NCI-H146 treated with DMSO at 0.1 percent for 48 hours (cell line): ENCODE measurements at regions not wholly inside any gene's neighbourhood (a gene's known extent, or its start where the extent isn't known, plus 50 kb on each side); places are given as distances from the start of the nearest gene placed in this dataset.
"Not testable (repeated sequence)": the region's sequence is repeated elsewhere in the genome, so short reads cannot be mapped to it uniquely, and the experiment has no call there.

Experiments
- DNase-seq: peaks from one replicate; lab custom pipeline; 2025; ENCODE audit not compliant: unreplicated experiment; lab: John Stamatoyannopoulos, UW

- no peak for DNase-seq
These were observed 148.5 kb downstream of the TXNL1 start for GRCh38 chr18:56489893-56490292.

GRCh38 chr18:56488739-56489138 is 149.7 kb downstream of the TXNL1 start:
- no peak for DNase-seq

GRCh38 chr18:56487801-56488200 is 150.6 kb downstream of the TXNL1 start:
- no peak for DNase-seq

GRCh38 chr18:56483386-56483785 is 155.0 kb downstream of the TXNL1 start:
- no peak for DNase-seq

GRCh38 chr18:56482813-56483212 is 155.6 kb downstream of the TXNL1 start:
- not testable (repeated sequence) for DNase-seq

DNA sequence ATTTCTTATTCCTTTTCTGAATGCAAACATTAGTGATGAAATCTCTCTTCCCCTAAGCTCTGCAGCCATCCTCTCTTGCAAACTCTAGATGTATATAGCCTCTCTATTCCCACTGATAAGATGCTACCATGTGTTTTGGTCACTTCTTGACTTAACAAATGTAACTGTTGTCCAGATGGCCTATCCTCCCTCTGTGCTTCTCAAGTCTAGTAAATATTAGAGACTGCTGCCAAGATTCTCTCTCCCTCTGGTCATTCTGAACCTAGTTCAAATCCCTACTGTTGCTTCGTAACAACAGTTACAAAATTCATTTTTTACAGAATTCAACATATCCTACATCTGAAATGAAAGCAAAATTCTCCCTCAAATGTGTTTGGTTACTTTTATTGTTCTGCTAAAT is 156.6 kb downstream of the TXNL1 start:
- no peak for DNase-seq

- DNase-seq: no peak
These were observed 158.6 kb downstream of the TXNL1 start for GRCh38 chr18:56479841-56480240.

DNA sequence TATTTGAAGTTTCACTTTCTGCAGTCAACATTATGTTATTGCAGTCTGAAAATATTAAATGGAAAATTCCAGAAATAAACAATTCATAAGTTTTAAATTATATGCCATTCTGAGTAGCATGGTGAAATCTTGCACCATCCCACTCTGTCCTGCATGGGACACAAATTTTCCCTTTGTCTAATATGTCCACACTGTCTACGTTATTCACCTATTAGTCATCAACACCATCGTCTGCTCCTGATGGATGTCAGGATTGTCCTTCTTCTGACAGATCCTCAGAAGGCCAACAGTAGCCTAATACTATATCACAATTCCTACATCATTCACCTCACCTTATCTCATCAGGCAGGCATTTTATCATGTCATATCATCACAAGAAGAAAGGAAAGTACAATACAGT is 163.1 kb downstream of the TXNL1 start:
- no peak for DNase-seq

DNA sequence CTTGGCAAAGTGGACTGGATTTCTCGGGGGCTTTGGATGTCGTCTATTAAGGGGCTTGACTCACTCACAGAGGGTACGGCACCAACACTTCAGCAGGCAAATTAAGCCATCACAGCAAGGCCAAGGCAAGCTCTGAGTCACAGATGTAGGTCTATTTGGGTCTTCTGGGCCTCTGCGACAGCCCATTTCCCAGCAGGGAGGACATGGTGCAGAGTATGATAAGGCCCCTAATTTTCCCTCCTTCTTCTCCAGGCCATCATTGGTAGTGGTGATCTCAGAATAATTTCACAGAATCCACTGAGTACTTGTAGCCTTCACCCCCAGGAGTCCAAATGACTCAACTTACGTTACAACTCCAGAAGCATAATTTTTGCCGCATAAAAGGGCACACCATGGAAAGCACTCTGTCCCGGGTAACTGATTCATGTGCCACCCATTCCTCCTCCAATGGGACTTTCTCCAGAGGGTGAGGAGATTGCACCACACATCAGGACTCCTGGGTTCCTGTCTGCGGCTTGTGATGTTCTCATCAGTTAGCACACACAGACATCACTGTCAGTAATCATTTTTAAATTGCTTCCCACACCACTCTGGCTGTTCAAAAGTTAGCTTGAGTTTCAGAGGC is 164.9 kb downstream of the TXNL1 start:
- no peak for DNase-seq

- DNase-seq: no peak
These were observed 167.7 kb downstream of the TXNL1 start for GRCh38 chr18:56470406-56471351.

DNA sequence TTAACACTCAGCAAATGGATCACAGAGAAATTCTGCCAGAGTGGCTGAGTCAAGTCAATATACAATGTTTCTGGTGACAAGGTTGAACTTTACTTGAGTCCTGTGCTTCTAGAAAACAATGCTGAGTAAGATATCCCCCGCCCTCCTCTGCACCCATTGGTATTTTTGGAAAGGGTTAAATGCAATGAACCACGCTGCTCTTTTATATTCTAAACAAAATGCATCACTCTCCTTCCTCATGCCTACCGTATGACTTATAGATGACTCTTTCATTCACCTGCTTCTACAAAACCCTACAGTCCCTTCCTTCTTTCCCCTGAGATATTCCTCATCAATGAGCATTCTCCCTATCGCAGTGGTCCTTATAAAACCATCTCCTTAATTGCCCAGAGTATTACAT is 168.8 kb downstream of the TXNL1 start:
- DNase-seq: no peak

- no peak for DNase-seq
These were observed 170.0 kb downstream of the TXNL1 start for GRCh38 chr18:56468396-56468795.

DNA sequence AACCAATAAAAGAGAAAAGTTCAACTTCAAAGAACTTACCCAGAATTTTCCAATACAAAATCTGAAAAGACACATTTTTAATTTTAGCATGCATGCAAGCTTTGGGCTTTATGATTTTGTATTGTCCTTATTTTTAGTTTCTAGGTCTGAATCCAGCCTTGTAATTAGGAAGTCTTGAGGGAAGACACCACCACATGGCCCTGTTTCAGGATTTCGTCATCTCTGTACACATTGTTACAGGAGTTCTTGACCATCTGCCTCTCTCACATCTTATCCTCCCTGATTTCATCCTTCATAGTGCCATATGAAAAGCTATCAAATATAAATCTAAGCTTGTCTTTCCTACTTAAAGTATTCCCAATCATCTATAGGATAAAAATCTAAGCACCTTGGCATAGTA is 176.1 kb downstream of the TXNL1 start:
- no peak for DNase-seq

DNA sequence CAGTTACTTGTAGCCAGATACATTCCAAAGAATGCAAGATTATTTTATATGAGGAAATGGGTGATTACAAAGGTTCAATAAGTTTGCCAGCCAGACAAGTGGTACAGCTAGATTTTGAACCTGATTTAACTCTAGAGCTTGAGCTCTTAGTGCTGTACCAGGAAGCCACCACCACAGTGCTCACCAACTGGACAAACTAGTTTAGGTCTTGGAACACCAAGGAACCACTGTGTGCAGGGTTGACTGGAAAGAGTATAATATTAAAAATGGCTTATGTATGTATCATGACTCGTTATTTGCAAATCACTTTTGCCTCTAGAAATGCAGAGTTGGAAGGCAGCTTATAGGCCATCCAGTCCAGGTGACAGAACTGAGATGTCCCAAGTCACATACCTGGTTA is 177.2 kb downstream of the TXNL1 start:
- DNase-seq: no peak

DNA sequence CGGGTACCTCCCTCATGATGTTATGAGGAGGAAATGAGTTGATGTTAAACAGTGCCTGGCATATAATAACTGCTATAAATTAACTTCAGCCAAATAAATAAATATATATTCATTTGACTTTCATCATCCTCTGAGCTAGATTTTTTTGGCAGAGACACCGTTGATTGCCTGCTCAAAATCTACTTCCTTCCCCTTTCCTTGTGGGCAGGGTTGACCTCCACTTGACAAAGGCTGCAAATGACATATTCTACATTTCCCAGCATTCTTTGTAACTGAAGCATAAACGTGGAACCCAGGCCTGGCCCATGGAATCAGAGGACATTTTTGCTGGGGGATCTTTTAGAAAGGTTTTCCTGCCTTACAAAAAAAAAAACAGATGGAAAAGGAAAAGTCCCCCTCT is 177.8 kb downstream of the TXNL1 start:
- no peak for DNase-seq

GRCh38 chr18:56458770-56459712 is 179.4 kb downstream of the TXNL1 start:
- no peak for DNase-seq

GRCh38 chr18:56455874-56456273 is 182.5 kb downstream of the TXNL1 start:
- no peak for DNase-seq

GRCh38 chr18:56455141-56455540 is 183.3 kb downstream of the TXNL1 start:
- DNase-seq: no peak

DNA sequence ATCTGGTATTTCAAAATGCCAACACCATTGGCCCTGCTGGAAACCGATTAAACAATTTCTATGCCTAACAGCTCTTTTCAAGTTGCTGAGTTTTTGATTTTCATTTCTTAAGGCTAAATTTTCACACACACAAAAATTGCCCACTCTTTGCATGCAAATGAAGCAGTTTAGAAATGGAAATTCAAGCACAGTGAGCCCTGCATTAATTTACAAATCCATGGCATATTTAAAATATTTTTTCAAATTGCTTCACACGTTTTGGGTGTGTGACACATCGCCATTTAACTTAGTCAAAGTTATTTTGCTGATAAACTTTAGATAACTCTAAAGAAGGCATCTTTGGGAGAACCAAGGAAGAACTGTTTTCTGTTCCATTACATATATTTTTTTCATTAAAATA is 184.8 kb downstream of the TXNL1 start:
- no peak for DNase-seq

- no peak for DNase-seq
These were observed 187.2 kb downstream of the TXNL1 start for GRCh38 chr18:56451188-56451587.

GRCh38 chr18:56448751-56449150 is 189.6 kb downstream of the TXNL1 start:
- DNase-seq: no peak
